Left renal cortex interstitium (tissue), 4 donors: ENCODE measurements at regions not wholly inside any gene's neighbourhood (a gene's known extent, or its start where the extent isn't known, plus 50 kb on each side); places are given as distances from the start of the nearest gene placed in this dataset.
"Not testable (repeated sequence)": the region's sequence is repeated elsewhere in the genome, so short reads cannot be mapped to it uniquely, and the experiment has no call there.

ENCODE experiments used
- DNase-seq, 4 donors: peaks; one replicate each; pipeline ENCODE4 v3.0.0-alpha.2; 2013; ENCODE audit warnings: low read depth in 4 of 4, low spot score in 2 of 4, missing footprints in 1 of 4

DNA sequence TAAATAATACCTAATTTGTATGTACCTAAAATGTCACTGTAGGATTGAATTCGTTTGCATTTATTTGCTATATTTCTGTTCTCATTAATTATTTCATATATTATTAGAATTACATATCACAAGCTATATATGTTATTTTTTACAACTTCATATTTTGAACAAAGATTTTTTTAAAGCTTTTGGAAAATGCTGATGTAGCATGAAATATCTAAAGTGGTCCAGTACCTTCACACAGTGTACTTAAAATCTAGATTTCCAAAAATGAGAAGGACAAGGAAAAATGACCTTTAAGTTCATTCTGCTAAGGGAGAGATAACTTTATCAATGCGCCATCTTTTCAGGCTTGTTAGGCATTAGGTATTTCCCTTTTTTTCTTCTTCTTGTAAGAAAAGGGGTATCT lies 71.8 kb downstream of the LARP7 start:
- DNase-seq = no peak

DNA sequence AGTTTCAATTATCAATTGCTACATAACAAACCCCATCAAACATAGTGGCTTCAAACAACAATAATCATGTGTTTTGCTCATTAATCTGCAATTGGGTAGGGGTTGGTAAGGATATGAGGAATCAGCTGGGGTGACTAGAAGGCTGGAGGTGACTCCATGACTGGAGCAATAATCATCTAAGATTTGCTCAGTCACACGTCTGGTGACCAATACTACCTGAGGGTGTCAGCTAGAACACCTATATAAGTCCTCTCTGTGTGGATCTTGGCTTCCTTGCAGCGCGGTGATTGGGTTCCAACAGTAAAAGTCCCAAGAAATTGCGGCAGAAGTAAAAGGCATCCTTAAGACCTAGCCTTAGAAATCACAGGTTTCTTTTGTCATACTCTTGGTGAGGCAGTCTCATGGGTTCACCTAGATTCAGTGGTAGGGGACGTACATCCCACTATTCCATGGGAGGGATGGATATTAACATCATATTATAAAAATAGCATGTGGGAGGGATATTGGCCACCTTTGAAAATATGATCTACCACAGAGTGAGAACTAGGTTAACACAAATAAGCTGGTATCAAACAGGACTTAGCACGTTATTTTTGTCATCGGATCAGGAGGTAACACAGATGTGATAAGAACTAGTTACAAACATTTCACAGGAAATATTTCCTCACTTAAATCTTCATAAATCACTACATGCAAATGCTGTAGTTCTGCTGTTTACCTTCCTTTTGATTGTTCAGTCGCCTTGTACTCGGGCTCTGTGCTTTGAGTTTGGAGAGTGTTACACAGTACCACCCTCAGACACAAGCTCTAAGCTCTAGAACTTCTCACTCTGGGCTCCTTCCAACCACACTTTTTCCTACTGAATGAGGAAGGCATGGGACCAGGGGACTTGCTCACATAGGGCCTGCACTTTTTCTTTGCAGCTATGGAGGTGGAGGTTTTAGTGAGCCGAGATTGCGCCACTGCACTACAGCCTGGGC lies 78.3 kb downstream of the LARP7 start:
- DNase-seq = no peak

DNA sequence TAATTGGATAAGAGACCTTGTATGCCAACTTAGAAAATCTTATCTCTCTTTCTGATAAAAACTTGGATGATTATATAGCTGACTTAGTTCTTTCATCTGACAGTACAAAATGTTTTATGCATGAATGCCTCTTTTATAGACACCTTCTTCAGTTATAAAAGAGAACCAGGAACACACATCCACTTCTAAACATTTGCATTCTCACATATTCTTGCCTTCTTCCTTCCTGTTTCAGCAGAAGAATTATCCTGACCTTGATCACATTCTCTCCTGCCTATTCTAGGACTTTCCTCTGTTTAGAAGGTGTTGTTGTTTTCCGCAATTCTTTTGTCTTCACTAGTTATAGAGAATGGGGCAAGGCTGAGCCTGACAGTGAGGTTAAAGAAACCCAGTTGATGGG lies 80.9 kb downstream of the LARP7 start:
- no peak for DNase-seq

DNA sequence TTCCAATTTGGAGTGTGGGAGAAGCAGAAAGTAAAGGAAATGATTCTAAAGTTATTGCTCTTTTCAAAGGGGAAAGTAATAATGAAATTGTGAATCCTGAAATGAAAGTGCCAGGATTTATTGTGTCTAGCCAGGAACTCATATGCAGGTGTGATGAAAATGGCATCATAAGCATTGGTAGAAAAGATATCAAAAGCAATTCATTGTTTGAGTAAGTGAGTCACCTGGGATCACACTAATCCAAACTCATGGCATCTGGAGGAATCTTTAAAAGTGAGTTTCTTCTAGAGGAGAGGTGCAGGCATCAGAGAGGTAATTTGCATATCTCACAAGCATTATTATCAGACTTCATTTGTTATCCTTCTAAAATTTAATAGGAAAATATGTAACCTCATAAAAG lies 84.7 kb downstream of the LARP7 start:
- DNase-seq = no peak

DNA sequence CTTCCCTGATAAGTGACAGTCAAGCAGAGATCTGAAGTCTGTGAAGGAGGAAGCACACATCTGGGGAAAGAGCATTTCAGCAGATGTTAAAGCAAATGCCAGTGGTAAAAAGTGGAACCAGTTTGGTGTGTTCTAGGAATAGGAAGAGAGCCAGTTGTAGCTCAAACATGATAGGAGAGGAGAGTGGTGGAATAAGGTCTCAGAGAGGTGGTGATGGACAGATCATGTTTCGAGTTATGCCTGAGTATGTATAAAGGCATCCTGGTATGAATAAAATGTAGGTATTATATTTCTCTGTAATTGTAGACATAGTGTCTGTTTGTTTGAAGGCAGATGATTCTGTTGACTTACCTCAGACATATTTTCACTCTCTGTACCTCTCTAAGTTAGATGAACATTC lies 89.1 kb downstream of the LARP7 start:
- no peak for DNase-seq

DNA sequence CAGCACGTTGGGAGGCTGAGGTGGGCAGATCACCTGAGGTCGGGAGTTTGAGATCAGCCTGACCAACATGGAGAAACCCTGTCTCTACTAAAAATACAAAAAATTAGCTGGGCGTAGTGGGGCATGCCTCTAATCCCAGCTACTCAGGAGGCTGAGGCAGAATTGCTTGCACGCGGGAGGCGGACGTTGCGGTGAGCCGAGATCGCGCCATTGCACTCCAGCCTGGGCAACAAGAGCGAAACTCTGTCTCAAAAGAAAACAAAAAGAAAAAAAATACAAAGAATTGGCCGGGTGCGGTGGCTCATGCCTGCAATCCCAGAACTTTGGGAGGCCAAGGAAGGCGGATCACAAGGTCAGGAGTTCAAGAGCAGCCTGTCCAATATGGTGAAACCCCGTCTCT lies 90.8 kb downstream of the LARP7 start:
- not testable (repeated sequence) for DNase-seq

DNA sequence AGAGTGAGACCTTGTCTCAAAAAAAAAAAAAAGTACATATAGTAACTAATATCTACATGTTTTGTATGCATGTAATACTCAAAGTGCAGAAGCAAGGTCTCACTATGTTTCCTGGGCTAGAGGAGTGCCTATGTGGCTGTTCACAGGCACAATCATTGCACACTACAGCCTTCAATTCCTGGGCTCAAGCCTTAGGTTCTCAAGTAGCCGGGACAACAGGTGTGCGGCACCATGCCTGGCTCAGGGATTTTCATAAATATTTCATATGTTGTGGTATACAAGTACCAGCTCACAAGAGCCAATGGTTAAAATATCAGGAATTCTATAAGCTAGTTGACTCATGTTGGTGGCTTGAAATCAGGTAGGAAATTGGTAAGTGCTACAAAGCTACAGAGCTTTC lies 94.8 kb downstream of the LARP7 start:
- DNase-seq = no peak

DNA sequence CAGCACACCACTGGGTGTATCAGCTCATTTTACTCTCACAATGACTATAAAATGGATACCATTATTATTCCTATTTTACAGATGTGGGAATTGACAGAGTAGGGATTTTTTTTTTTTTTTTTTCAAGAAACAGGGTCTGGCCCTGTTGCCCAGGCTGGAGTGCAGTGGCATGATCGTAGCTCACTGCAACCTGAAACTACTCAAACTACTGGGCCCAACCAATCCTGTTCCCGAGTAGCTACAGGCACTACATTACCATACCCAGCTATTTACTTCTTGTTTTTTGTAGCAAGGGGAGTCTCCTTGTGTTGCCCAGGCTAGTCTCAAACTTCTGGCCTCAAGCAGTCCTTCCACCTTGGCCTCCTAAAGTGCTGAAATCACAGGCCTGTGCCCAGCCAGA lies 95.2 kb downstream of the LARP7 start:
- no peak for DNase-seq

DNA sequence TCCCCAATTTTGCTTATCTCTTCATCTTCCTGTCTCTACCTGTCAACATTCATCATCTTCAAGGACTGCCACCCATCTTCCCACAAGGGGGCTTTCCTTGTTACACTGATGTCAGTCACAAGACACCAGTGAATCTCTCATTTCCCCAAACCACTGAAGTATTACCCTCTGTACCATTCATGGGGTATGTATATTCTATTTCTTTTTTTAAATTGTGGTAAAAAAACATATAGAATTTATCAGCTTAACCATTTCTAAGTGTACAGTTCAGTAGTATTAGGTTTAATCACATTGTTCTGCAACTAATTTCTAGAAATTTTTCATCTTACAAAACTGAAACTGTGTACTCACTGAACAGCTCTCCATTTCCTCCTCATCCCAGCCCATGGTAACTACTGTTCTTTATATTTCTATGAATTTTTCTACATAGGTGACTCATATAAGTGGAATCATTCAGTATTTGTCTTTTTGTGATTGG lies 98.6 kb downstream of the LARP7 start:
- DNase-seq = no peak

DNA sequence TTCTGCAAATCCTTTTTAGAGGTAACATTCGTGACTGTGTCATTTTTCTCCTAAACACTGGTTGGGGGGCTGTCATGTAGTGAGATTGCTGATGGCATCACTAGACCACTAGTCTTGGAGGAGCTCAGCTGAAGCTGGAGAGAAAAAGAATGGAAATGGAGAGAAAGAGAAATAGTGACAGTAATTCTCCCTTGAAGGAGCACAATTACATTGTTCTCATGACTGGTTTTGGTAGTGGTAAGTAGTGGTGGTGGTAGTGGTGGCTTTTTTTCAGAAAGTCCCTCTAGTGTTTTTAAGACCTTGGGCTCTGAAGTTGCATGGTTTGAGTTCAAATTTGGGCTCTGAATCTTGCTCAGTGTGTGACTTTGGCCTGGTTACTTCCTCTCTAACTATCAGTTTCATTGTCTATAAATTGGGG lies 99.8 kb downstream of the LARP7 start:
- no peak for DNase-seq

DNA sequence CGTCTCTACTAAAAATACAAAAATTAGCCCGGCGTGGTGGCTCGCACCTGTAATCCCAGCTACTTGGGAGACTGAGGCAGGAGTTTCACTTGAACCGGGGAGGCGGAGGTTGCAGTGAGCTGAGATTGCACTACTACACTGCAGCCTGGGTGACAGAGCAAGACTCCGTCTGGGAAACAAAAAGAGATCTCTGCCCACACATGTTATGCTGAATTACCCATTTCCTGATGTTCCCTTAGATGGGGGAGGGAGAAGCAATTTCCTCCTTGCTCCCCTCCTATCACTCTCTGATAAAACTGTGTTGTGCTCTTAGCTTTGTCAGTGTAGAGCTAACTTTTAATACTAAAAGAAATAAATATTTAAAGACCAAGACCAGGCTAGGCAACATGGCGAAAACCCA lies 102.5 kb downstream of the LARP7 start:
- no peak for DNase-seq

DNA sequence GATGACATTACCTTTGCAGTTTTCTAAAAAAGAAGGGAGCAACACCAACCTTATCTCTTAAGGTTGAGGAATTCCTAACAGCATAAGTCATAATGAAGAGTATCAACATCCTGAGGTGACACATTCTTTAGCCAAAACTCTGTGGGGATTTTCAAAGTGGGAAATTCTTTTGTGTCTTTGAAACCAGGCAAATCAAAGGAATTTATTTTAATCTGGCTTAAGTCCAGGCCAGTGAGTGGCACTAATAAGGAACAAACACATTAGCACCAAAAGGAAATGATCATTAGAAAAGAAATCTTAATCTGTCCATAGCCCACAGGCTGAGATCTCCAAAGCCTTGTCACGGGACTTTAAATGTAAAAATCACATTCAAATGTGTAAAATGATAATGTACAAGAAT lies 110.1 kb downstream of the LARP7 start:
- DNase-seq = no peak

DNA sequence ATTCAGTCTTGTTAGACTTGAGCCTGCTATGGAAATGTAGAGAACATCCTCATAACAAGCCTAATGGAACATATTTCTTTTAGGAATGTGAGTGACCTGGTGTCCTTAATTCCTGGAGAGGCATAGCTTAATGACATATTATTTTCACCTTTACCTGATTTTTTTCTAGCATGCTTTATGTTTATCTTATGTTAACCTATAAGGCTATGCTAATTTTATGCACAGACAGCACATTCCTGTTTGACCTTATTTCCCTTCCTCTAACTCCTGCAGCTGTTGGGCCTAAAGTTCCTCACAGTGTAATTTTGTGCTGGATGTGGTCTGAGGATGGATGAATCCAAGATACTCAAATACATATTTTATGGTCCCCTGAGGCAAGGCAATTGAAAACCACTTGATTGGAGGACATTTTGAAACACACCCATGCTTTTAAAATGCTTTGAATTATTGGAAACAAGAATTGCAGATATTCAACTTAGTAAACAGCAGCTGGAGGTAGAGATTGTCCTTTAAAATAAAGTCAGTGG lies 111.5 kb downstream of the LARP7 start:
- no peak for DNase-seq

DNA sequence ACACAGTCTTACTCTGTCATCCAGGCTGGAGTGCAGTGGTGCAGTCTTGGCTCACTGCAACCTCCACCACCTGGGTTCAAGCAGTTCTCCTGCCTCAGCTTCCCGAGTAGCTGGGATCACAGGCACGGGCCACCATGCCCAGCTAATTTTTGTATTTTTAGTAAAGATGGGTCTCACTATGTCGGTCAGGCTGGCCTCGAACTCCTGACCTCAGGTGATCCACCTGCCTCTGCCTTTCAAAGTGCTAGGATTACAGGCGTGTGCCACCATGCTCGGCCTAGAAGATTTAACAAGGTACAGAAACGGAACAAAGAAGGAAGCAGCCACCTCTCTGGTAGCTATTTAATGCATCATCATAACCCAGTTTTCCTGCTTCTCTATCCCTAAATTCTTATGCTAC lies 113.8 kb downstream of the LARP7 start:
- not testable (repeated sequence) for DNase-seq

DNA sequence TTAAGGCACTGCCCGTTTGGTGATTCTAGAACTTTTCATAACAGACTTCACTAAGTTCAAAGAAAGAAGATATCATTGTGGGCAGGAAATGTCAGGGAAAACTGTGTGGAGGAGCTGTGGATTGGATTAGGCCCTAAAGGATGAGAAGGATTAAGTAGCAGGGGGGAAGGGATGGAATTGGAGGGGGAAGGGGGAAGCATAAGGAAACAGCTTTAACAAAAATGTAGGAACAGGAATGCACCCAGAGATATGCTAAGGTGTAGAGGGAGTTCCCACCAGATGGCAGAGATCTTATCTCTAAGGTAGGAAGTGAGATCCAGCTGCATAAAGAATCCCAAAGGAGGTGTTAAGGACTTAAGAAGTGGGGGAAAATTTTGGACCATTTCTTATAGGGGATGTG lies 114.5 kb downstream of the LARP7 start:
- no peak for DNase-seq

DNA sequence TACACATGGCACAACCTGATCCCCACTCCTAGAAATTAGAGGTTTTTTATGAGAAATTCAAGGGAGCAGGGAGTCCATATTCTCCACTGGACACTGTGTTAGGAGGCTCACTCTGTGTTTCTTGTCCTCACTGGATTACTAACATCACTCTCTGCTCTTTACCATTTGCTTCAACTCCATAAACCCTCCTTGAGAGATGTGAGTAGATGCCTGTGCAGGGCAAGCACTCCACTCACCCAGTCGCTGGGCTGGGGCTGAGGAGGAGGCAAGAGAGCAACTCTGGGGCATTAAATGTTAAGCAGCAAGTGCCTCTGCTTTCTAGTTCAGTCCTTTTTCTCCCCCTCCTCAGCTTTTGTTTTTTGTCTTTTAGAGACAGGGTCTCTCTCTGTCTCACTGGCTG lies 115.1 kb downstream of the LARP7 start:
- no peak for DNase-seq

DNA sequence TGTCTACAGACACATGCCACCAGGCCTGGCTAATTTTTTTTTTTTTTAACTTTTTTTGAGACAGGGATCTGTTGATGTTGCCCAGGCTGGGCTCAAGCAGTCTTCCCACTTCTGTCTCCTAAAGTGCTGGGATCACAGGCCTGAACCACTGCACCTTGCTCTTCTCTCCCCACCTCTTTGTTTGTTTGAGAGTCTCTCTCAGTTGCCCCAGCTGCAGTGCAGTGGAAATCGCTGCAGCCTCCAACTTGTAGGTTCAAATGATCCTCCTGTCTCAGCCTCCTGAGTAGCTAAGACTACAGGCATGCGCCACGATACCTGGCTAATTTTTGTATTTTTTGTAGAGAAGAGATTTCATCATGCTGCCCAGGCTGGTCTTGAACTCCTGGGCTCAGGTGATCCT lies 115.6 kb downstream of the LARP7 start:
- no peak for DNase-seq

DNA sequence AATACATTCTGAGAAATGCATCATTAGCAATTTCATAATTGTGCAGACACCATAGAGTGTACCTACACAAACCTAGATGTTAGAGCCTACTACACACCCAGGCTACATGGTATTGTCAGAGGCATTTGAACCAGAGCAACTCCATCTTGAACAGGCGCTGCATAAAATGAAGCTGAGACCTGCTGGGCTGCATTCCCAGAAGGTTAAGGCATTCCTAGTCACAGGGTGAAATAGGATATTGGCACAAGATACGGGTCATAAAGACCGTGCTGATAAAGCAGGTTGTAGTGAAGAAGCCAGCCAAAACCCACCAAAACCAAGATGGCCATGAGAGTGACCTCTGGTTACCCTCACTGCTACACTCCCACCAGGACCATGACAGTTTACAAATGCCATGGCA lies 116.4 kb downstream of the LARP7 start:
- no peak for DNase-seq

DNA sequence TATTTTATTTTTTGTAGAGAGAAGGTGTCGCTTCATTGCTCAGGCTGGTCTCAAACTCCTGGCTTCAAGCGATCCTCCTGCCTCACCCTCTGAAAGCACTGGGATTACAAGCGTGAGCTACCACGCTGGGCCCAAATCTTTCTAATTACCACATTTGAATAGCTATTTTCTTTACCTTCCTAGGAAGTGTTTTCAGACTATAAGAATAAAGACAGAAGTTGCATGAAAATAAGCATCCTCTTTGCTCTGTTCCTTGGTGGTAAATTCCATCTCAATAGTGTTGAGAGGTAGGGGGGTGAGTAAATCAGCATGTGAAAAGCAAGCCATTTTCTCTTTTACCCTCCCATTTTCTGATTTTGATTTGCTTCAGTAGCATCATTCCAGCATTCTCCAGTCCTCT lies 122.4 kb downstream of the LARP7 start:
- DNase-seq = no peak

DNA sequence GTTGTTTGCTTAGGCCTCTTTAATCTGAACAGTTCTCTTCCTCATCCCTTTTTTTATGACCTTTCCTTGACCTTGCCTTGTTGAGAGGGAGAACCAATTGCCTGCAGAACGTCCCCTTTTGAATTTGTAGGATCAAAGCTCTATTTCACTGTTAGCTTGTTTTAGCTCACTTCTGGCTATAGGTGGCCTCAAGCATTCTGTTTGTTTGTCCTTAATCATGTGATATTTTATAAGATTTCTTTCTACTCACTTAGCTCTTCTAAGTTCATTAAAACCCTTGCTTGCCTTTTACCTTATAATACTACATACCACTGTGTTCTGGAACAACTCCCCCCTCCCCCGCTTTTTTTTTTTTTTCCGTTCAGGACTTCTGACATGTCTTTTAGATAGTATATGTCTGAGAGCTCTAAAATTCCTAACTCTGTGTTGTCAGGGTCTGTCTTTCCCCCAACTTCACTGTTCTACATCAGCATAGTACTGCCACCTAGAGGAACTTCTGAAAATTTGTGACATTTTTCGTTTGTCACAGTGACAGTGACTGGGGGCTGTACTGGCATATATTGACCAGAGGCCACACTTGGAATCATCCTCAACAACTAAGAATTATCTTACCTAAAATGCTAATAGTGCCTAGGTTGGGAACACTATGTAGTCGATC lies 128.5 kb downstream of the LARP7 start:
- no peak for DNase-seq

DNA sequence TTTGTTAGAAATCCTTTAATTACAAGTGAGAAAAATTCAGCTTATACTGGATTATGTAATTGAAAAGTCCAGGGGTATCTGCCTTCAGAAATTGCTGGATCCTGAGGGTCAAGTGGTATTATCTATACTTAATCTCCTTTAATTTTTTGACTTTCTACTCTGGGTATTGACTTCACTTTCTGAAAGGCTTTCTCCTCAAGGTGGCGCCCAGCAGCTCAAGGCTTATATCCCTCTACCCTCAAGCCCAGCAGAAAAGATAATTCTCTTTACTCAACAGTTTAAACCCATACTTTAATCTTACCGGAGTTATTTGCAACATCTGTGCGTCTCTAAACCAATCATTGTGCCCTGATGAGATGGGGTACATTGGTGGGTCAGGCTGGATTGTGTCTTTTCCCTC lies 129.5 kb downstream of the LARP7 start:
- DNase-seq = no peak

DNA sequence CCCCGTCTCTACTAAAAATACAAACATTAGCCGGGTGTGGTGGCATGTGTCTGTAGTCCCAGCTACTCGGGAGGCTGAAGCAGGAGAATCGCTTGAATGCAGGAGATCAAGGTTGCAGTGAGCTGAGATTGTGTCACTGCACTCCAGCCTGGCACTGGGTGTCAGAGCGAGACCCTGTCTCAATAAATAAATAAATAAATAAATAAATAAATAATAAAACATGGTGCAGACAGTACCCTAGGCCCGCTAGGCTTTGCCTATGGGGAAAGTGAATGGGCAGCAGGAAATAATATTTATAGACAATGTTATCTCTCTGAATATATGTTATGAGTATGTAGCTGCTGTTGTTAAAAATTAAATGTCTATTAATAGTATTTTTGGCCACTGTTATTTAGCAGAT lies 130.4 kb downstream of the LARP7 start:
- DNase-seq = no peak
